GM20000 (cell line): ENCODE measurements at regions not wholly inside any gene's neighbourhood (a gene's known extent, or its start where the extent isn't known, plus 50 kb on each side); places are given as distances from the start of the nearest gene placed in this dataset.

ENCODE experiments used
- DNase-seq: peaks from one replicate; pipeline ENCODE4 v3.0.0; 2012; ENCODE audit warnings: low spot score
- CTCF ChIP-seq: IDR thresholded peaks from 2 replicates; pipeline ENCODE4 v1.5.1; 2012; ENCODE audit warnings: mild to moderate bottlenecking, control low read depth; ENCODE audit errors: extremely low read depth, missing control alignments

- DNase-seq: no peak
- TF ChIP-seq CTCF: no peak
These were observed 158.9 kb downstream of the TMX1 start for GRCh38 chr14:51398898-51399297.

DNA sequence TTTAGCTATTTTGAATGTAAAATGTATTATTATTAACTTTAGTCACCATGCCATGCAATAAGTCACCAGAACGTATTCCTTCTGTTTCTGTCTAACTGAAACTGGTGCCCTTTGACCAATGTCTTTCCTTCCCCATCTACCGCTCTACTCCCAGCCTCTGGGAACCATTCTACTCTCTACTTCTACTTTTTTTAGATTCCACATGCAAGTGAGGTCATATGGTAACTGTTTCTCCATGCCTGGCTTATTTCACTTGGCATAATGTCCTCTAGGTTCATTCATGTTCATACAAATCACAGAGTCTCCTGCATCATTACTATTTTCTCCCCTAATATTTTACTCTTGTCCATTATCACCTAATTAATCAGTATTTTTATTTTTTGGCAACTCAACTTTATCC is 160.1 kb downstream of the TMX1 start:
- DNase-seq: no peak
- TF ChIP-seq CTCF: no peak

- no peak for DNase-seq
- TF ChIP-seq CTCF: no peak
These were observed 161.2 kb downstream of the TMX1 start for GRCh38 chr14:51401272-51401671.

GRCh38 chr14:51401756-51402155 is 161.7 kb downstream of the TMX1 start:
- TF ChIP-seq CTCF: no peak
- DNase-seq: no peak

DNA sequence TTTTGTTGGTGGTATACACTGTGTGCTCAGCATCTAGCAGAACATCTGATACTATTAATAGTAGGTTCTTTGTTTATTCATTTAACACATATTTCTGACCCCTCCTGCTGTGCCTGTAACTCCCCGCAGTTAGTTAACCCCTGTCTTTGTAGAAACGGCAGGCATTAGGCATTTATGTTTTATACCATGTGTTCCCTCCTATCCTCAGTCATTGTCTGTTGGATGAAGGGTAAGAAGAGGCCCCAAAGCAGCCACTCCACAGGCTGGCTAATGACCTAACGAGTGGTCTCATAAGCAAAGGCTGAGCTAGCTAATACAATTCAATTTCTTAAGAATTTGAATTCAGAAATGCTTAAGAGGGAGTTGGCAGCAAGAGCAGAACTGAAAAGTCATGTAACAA is 170.8 kb downstream of the TMX1 start:
- no peak for TF ChIP-seq CTCF
- DNase-seq: no peak

DNA sequence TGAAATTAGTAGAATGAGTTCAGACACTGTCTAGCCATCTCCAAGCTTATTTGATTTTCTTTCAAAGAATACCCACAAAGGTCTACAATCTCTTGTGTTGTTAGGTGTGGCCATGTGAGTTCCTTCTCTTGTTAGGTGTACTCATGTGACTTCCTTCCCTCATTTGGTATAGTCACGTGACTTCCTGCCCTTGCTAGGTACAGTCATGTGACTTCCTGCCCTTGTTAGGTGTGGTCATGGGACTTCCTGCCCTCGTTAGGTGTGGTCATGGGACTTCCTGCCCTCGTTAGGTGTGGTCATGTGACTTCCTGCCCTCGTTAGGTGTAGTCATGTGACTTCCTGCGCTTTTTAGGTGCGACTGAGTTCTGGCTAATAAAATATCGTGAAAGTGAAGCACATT is 179.6 kb downstream of the TMX1 start:
- TF ChIP-seq CTCF: no peak
- no peak for DNase-seq

DNA sequence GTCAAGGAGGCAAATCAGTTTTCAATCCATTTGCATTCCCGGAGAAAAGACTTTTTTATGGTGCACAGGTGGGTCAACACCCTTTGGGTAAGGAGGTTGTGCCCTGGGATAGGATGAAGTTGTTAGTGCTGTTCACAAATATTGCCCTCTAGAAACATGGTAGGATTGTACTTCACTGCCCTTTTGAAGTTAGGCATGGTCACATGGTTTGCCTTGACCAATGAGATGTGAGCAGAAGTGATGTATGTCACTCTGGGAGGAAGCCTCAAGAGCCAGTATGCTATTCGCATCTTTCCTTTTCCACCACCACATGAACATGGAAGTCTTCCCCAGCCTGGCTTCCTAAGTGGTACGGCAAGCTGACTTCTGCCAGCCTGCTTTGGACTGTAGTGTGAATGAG is 182.7 kb downstream of the TMX1 start:
- TF ChIP-seq CTCF: no peak
- no peak for DNase-seq
